ENCODE measurements at regions not wholly inside any gene's neighbourhood (a gene's known extent, or its start where the extent isn't known, plus 50 kb on each side); places are given as distances from the start of the nearest gene placed in this dataset.

- no peak for ATAC-seq
- H3K27me3 ChIP-seq, result peaks cover 14% of the 10 kb centered on the region
- no peaks in the 10 kb centered on the region for H3K9me3 ChIP-seq
- H3K4me3 ChIP-seq, result no peak overlapping the region
- TF ChIP-seq, protein P1, sequence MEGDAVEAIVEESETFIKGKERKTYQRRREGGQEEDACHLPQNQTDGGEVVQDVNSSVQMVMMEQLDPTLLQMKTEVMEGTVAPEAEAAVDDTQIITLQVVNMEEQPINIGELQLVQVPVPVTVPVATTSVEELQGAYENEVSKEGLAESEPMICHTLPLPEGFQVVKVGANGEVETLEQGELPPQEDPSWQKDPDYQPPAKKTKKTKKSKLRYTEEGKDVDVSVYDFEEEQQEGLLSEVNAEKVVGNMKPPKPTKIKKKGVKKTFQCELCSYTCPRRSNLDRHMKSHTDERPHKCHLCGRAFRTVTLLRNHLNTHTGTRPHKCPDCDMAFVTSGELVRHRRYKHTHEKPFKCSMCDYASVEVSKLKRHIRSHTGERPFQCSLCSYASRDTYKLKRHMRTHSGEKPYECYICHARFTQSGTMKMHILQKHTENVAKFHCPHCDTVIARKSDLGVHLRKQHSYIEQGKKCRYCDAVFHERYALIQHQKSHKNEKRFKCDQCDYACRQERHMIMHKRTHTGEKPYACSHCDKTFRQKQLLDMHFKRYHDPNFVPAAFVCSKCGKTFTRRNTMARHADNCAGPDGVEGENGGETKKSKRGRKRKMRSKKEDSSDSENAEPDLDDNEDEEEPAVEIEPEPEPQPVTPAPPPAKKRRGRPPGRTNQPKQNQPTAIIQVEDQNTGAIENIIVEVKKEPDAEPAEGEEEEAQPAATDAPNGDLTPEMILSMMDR (IDR thresholded peaks at IDR 0.05), result no peak
- TF ChIP-seq POLR2A (IDR thresholded peaks at IDR 0.05), result no peak
- TF ChIP-seq EP300 (IDR thresholded peaks at IDR 0.05), result no peak
- no peak for TF ChIP-seq POLR2AphosphoS5 (IDR thresholded peaks at IDR 0.05)
- no peaks in the 10 kb centered on the region for H3K36me3 ChIP-seq
- H3K27ac ChIP-seq, result no peak overlapping the region
- no peaks in the 10 kb centered on the region for H3K4me1 ChIP-seq
These were observed 217.7 kb downstream of the FOXA2 start for GRCh38 chr20:22366631-22367030.

DNA sequence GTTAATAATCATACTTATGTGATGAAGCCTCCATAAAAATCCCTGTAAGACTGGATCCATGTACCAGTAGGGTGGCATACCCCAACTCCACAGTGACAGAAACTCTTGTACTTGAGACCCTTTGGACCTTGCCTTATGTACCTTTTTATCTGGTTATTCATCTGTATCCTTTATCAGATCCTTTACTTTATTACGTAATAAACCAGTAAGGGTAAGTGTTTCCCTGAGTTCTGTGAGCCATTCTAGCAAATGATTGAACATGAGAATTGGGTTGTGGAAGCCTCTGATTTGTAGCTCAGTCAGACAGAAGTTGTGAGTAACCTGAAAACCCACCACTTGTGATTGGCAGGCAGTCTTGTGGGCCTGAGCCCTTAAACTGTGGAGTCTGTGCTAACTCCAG is 229.7 kb downstream of the FOXA2 start:
- no peak for ATAC-seq
- Histone ChIP-seq H3K9me3 (no peaks in the 10 kb centered on the region), H3K36me3 (no peaks in the 10 kb centered on the region), H3K4me3 (no peak overlapping the region), H3K27ac (no peak overlapping the region), H3K4me1 (no peaks in the 10 kb centered on the region), H3K27me3 (peaks cover 18% of the 10 kb centered on the region)
- no peak for TF ChIP-seq POLR2AphosphoS5 (IDR thresholded peaks at IDR 0.05)
- no peak for TF ChIP-seq POLR2A (IDR thresholded peaks at IDR 0.05)
- TF ChIP-seq, protein P1 (IDR thresholded peaks at IDR 0.05), result no peak
- no peak for TF ChIP-seq EP300 (IDR thresholded peaks at IDR 0.05)
- 60 to 88% methylated on average over 1 of the region's 1 CpG for WGBS, 2 donors (ENCODE audit: low coverage in 1 of 2)

- Histone ChIP-seq H3K27me3 (peaks cover 18% of the 10 kb centered on the region), H3K4me1 (no peaks in the 10 kb centered on the region), H3K36me3 (no peaks in the 10 kb centered on the region), H3K4me3 (no peak overlapping the region), H3K27ac (no peak overlapping the region), H3K9me3 (no peaks in the 10 kb centered on the region)
- TF ChIP-seq POLR2AphosphoS5 (IDR thresholded peaks at IDR 0.05) (no peak), EP300 (IDR thresholded peaks at IDR 0.05) (no peak), POLR2A (IDR thresholded peaks at IDR 0.05) (no peak)
- TF ChIP-seq, protein P1 (IDR thresholded peaks at IDR 0.05), result no peak
- 82 to 100% methylated on average over 1 to 2 of the region's 2 CpGs for WGBS, 2 donors (ENCODE audit: low coverage in 1 of 2)
- ATAC-seq, result no peak
These were observed 230.8 kb downstream of the FOXA2 start for GRCh38 chr20:22353586-22353985.

- H3K4me1 ChIP-seq, result no peaks in the 10 kb centered on the region
- no peak overlapping the region for H3K4me3 ChIP-seq
- TF ChIP-seq EP300 (IDR thresholded peaks at IDR 0.05) (no peak), POLR2A (IDR thresholded peaks at IDR 0.05) (no peak), POLR2AphosphoS5 (IDR thresholded peaks at IDR 0.05) (no peak)
- TF ChIP-seq, protein P1 (IDR thresholded peaks at IDR 0.05), result no peak
- no peak for ATAC-seq
- peaks cover 13% of the 10 kb centered on the region for H3K27me3 ChIP-seq
- no peaks in the 10 kb centered on the region for H3K9me3 ChIP-seq
- WGBS, 2 donors (ENCODE audit: low coverage in 1 of 2), result 77 to 88% methylated on average over 3 of the region's 3 CpGs
- no peak overlapping the region for H3K27ac ChIP-seq
- no peaks in the 10 kb centered on the region for H3K36me3 ChIP-seq
These were observed 232.4 kb downstream of the FOXA2 start for GRCh38 chr20:22352019-22352418.

GRCh38 chr20:22350624-22351023 is 233.7 kb downstream of the FOXA2 start:
- TF ChIP-seq POLR2AphosphoS5 (IDR thresholded peaks at IDR 0.05) (no peak), POLR2A (IDR thresholded peaks at IDR 0.05) (no peak), EP300 (IDR thresholded peaks at IDR 0.05) (no peak)
- TF ChIP-seq, protein P1 (IDR thresholded peaks at IDR 0.05), result no peak
- H3K27me3 ChIP-seq, result peaks cover 21% of the 10 kb centered on the region
- WGBS, 2 donors (ENCODE audit: low coverage in 1 of 2), result 60 to 73% methylated on average over 2 of the region's 4 CpGs
- no peaks in the 10 kb centered on the region for H3K4me1 ChIP-seq
- H3K27ac ChIP-seq, result no peak overlapping the region
- ATAC-seq, result no peak
- H3K9me3 ChIP-seq, result no peaks in the 10 kb centered on the region
- no peaks in the 10 kb centered on the region for H3K36me3 ChIP-seq
- no peak overlapping the region for H3K4me3 ChIP-seq
